ENCODE measurements at regions not wholly inside any gene's neighbourhood (a gene's known extent, or its start where the extent isn't known, plus 50 kb on each side); places are given as distances from the start of the nearest gene placed in this dataset.

GRCh38 chr7:125654076-125654475, 724.5 kb upstream of the POT1 start:
- TF ChIP-seq CTCF (IDR thresholded peaks at IDR 0.05) (no peak), POLR2A (IDR thresholded peaks at IDR 0.05) (no peak)
